Retinal pigment epithelial cell (primary cell): ENCODE measurements at regions not wholly inside any gene's neighbourhood (a gene's known extent, or its start where the extent isn't known, plus 50 kb on each side); places are given as distances from the start of the nearest gene placed in this dataset.

Experiments used
- DNase-seq: peaks from one replicate; pipeline ENCODE4 v3.0.0-alpha.2; 2010; ENCODE audit warnings: low read depth
- H3K4me3 ChIP-seq: 2 replicates; pipeline ENCODE4 v1.5.1; 2011; ENCODE audit warnings: mild to moderate bottlenecking, low read length, control low read depth, moderate library complexity
- TF ChIP-seq, protein P1 (sequence below): conservative IDR thresholded peaks from 2 replicates; pipeline ENCODE4 v1.5.1; 2011; ENCODE audit warnings: low read depth, low read length, control low read depth, inconsistent platforms

GRCh38 chr6:138656364-138657064, 117.1 kb upstream of the CCDC28A start:
- TF ChIP-seq, protein P1, sequence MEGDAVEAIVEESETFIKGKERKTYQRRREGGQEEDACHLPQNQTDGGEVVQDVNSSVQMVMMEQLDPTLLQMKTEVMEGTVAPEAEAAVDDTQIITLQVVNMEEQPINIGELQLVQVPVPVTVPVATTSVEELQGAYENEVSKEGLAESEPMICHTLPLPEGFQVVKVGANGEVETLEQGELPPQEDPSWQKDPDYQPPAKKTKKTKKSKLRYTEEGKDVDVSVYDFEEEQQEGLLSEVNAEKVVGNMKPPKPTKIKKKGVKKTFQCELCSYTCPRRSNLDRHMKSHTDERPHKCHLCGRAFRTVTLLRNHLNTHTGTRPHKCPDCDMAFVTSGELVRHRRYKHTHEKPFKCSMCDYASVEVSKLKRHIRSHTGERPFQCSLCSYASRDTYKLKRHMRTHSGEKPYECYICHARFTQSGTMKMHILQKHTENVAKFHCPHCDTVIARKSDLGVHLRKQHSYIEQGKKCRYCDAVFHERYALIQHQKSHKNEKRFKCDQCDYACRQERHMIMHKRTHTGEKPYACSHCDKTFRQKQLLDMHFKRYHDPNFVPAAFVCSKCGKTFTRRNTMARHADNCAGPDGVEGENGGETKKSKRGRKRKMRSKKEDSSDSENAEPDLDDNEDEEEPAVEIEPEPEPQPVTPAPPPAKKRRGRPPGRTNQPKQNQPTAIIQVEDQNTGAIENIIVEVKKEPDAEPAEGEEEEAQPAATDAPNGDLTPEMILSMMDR = no peak
- H3K4me3 ChIP-seq = no peak overlapping the region
- DNase-seq = no peak

GRCh38 chr6:138657065-138657425, 116.5 kb upstream of the CCDC28A start:
- H3K4me3 ChIP-seq = no peak overlapping the region
- no peak for DNase-seq
- TF ChIP-seq, protein P1 = no peak

- H3K4me3 ChIP-seq = no peak overlapping the region
- DNase-seq = no peak
- TF ChIP-seq, protein P1 = no peak
Measured at GRCh38 chr6:138659998-138660397, 113.6 kb upstream of the CCDC28A start.

DNA sequence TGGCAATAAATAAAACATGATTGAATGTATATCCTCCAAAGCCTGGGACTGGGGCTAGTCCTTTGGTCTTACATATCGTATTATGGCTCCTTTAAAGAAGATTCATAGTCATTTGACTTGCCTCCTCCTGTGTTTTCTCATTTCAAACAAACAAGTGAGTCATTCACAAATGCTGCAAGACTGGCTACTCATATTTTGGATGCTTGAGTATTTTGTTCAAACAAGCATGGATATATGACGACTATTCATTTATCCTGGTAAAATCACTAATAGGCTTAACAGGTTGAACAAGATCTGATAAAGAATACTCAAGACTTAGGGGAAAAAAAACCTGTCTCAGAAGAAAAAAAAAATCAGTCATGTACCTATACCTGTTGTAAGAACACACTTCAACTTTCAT, 111.1 kb upstream of the CCDC28A start:
- TF ChIP-seq, protein P1 = no peak
- no peak overlapping the region for H3K4me3 ChIP-seq
- peak; percentile 32 for DNase-seq

GRCh38 chr6:138663892-138664291, 109.7 kb upstream of the CCDC28A start:
- no peak for DNase-seq
- H3K4me3 ChIP-seq = no peak overlapping the region
- TF ChIP-seq, protein P1 = no peak

DNA sequence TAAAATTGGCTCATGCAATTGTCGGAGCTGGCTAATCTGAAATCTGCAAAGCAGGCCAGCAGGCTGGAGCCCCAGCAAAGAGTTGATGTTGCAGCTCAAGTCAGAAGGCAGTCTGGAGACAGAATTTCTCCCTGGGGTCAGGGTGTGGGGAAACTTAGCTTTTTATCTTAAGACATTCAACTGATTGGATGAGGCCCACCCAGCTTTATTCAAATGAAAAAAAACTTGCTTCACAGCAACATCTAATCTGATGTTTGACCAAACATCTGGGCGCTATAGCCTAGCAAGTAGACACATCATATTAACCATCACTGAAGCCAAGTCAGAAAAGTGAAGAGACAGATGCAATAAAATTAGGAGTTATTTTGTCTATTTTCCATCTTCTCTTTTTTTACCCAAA, 108.8 kb upstream of the CCDC28A start:
- TF ChIP-seq, protein P1 = no peak
- no peak for DNase-seq
- no peak overlapping the region for H3K4me3 ChIP-seq

- DNase-seq = no peak
- TF ChIP-seq, protein P1 = no peak
- no peak overlapping the region for H3K4me3 ChIP-seq
Measured at GRCh38 chr6:138666636-138667035, 106.9 kb upstream of the CCDC28A start.
